ENCODE measurements at regions not wholly inside any gene's neighbourhood (a gene's known extent, or its start where the extent isn't known, plus 50 kb on each side); places are given as distances from the start of the nearest gene placed in this dataset.
"Not testable (repeated sequence)": the region's sequence is repeated elsewhere in the genome, so short reads cannot be mapped to it uniquely, and the experiment has no call there.

- no peak overlapping the region for H3K4me3 ChIP-seq
- no peaks in the 10 kb centered on the region for H3K9me3 ChIP-seq (ENCODE audit: low read depth)
- no peak for DNase-seq (ENCODE audit: low read depth in 1 of 2, low spot score in 1 of 2)
- no peak for TF ChIP-seq CTCF (IDR thresholded peaks at IDR 0.05; ENCODE audit: low read depth, low read length)
- H3K27ac ChIP-seq = no peak overlapping the region
- no peaks in the 10 kb centered on the region for H3K36me3 ChIP-seq
- H3K27me3 ChIP-seq = no peaks in the 10 kb centered on the region
- H3K4me1 ChIP-seq (ENCODE audit: low read depth) = no peaks in the 10 kb centered on the region
Measured at GRCh38 chr12:72203764-72204335, 68.3 kb upstream of the TRHDE start.

- no peaks in the 10 kb centered on the region for H3K9me3 ChIP-seq (ENCODE audit: low read depth)
- H3K27ac ChIP-seq = no peak overlapping the region
- no peaks in the 10 kb centered on the region for H3K4me1 ChIP-seq (ENCODE audit: low read depth)
- no peaks in the 10 kb centered on the region for H3K27me3 ChIP-seq
- TF ChIP-seq CTCF (IDR thresholded peaks at IDR 0.05; ENCODE audit: low read depth, low read length) = no peak
- H3K4me3 ChIP-seq = no peak overlapping the region
- DNase-seq (ENCODE audit: low read depth in 1 of 2, low spot score in 1 of 2) = no peak
- no peaks in the 10 kb centered on the region for H3K36me3 ChIP-seq
Measured at GRCh38 chr12:72207079-72207478, 65.1 kb upstream of the TRHDE start.

- H3K36me3 ChIP-seq = no peaks in the 10 kb centered on the region
- no peaks in the 10 kb centered on the region for H3K4me1 ChIP-seq (ENCODE audit: low read depth)
- DNase-seq (ENCODE audit: low read depth in 1 of 2, low spot score in 1 of 2) = no peak
- H3K4me3 ChIP-seq = no peak overlapping the region
- no peaks in the 10 kb centered on the region for H3K9me3 ChIP-seq (ENCODE audit: low read depth)
- TF ChIP-seq CTCF (IDR thresholded peaks at IDR 0.05; ENCODE audit: low read depth, low read length) = no peak
- H3K27me3 ChIP-seq = no peaks in the 10 kb centered on the region
- H3K27ac ChIP-seq = no peak overlapping the region
Measured at GRCh38 chr12:72207486-72208409, 64.4 kb upstream of the TRHDE start.

- no peak overlapping the region for H3K4me3 ChIP-seq
- H3K27me3 ChIP-seq = no peaks in the 10 kb centered on the region
- H3K9me3 ChIP-seq (ENCODE audit: low read depth) = no peaks in the 10 kb centered on the region
- H3K4me1 ChIP-seq (ENCODE audit: low read depth) = no peaks in the 10 kb centered on the region
- no peaks in the 10 kb centered on the region for H3K36me3 ChIP-seq
- no peak for DNase-seq (ENCODE audit: low read depth in 1 of 2, low spot score in 1 of 2)
- no peak for TF ChIP-seq CTCF (IDR thresholded peaks at IDR 0.05; ENCODE audit: low read depth, low read length)
- no peak overlapping the region for H3K27ac ChIP-seq
Measured at GRCh38 chr12:72209086-72209485, 63.1 kb upstream of the TRHDE start.

- Histone ChIP-seq H3K36me3 (no peaks in the 10 kb centered on the region), H3K27me3 (no peaks in the 10 kb centered on the region), H3K9me3 (ENCODE audit: low read depth) (no peaks in the 10 kb centered on the region), H3K27ac (no peak overlapping the region), H3K4me1 (ENCODE audit: low read depth) (no peaks in the 10 kb centered on the region), H3K4me3 (no peak overlapping the region)
- no peak for TF ChIP-seq CTCF (IDR thresholded peaks at IDR 0.05; ENCODE audit: low read depth, low read length)
- peak in 1 of 2 donors; percentile 10 for DNase-seq (ENCODE audit: low read depth in 1 of 2, low spot score in 1 of 2)
Measured at GRCh38 chr12:72214163-72214562, 58.0 kb upstream of the TRHDE start.

GRCh38 chr12:72215287-72215686 is 56.9 kb upstream of the TRHDE start:
- not testable (repeated sequence) for H3K9me3 ChIP-seq (ENCODE audit: low read depth); H3K4me3 ChIP-seq; H3K27me3 ChIP-seq; H3K27ac ChIP-seq; H3K36me3 ChIP-seq; H3K4me1 ChIP-seq (ENCODE audit: low read depth); DNase-seq (ENCODE audit: low read depth in 1 of 2, low spot score in 1 of 2)

Measured in cardiac muscle cell (in vitro differentiated cells and primary cell).